ENCODE measurements at regions not wholly inside any gene's neighbourhood (a gene's known extent, or its start where the extent isn't known, plus 50 kb on each side); places are given as distances from the start of the nearest gene placed in this dataset.
"Not testable (repeated sequence)": the region's sequence is repeated elsewhere in the genome, so short reads cannot be mapped to it uniquely, and the experiment has no call there.

DNA sequence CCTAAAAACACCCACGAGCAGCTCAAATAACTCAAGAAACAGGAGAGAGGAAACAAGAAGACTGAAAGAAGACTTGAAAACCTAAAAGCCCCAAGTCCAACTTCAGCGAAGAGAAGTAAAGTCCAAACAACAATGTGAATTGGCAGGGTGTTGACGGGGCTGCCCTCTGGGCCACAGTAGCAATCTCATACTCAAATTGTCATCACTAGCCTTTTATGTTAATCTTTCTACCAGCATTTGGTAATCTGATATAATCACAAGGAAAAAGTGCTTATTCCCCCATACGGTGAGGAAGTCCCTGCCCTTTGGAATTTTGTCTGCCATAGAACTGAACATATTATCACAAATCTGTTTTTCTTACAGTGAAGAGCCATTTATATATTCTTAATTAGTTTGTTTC lies 51.5 kb upstream of the IFNE start:
- DNase-seq, result no peak

DNA sequence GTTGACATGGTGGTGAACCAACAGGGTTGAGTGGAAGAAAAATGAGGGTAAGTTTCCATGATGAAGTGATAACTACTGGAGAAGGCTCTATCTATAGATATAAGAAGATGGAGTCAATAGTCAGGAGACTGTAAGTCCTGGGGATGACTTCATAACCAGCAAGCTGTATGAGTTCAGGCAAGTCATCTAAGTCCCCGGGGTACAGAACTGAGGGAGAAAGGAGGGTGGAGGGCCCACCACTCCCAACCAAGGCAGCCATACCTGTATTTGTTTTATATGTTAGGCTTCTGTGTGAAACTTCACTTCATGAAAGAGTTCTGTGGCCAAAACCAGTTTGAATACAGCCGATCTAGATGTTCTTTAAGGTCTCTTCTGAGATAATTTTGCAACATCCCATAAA lies 53.3 kb upstream of the IFNE start:
- DNase-seq, result no peak

DNA sequence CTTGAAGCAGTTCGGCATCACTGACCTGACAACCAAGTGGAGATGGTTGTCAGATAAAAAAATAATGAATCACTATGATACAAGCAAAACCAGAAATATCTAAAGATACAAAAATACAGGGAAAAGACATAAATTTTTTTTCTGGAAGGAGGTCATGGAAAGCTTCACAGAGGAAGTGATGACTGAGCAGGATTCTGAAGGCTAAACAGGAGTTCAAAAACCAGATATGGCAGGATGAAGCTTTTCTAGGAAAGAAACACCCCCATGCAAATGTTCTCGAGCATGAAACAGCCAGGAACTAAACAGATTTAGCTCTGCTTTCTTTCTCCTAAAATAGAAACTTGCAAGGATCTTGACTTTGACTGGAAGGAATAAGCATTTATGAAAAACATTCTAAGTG lies 60.7 kb upstream of the IFNE start:
- no peak for DNase-seq

DNA sequence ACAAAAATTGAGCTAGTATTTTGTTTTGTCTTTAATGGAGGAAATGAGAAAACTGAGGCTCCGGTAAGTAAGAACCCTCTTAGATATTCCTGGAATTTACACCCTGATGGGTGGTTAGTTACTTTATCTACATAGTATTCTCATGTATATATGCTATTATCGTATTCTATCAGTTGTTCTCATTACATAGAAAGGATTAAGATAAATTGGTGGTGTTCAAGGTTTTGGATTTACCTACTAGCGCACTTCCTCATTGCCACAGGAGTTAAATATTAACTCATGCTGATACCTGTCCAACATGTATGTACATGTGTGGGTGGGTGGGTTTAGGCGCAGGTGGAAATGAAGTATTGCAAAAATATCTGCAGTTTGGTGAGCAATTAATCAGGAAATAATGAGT lies 61.1 kb upstream of the IFNE start:
- no peak for DNase-seq

DNA sequence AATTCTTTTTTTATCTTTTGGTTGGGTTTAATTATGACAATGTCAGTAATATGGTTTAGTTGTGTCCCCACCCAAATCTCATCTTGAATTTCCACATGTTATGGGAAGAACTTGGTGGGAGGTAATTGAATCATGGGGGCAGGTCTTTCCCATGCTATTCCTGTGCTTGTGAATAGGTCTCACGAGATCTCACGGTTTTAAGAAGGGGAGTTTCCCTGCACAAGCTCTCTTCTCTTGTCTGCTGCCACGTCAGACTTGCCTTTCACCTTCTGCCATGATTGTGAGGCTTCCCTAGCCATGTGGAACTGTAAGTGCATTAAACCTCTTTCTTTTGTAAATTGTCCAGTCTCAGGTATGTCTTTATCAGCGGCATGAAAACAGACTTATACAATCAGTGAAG lies 61.7 kb upstream of the IFNE start:
- not testable (repeated sequence) for DNase-seq

DNA sequence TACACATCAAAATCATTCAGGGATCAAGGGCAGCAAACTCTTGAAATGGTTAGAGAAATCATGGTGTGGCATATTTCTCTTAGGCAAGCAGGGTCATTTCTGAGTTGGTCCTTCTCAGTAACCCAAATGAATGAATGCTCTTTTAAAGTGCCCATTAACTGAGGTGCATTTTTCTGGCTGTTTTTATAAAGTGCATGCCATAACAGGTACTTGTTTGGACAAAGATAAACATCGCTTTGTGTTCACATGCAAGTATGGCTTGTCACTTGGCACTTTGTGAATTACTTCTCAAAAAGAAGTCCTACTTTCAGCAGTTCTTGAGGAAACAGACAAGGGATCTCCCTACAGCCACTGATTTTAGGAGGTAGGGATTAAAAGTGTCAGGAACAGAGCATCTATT lies 64.8 kb upstream of the IFNE start:
- no peak for DNase-seq

DNA sequence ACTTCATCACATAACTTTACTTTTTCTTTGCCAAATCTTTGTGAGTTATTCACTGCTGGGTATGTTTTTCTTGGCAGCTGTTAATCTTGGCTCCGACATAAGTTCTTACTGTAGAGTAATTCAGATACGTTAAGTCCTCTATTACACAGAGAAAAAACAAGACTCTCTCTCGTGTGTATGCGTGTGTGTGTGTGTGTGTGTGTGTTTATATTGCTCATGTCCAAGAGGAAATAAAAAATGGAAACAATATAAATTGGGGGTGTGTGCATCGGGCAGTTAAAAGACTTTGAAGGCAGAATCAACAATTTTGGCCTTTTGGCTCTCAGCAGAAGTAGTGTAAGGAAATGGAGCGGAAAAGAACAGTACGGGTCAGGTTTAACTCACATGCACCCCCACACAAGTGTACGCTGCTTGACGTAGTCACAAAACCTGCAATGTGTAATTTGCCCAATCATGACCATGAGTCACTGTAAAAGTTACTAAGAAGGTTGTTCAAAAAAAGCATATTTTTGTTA lies 67.2 kb upstream of the IFNE start:
- DNase-seq, result no peak

DNA sequence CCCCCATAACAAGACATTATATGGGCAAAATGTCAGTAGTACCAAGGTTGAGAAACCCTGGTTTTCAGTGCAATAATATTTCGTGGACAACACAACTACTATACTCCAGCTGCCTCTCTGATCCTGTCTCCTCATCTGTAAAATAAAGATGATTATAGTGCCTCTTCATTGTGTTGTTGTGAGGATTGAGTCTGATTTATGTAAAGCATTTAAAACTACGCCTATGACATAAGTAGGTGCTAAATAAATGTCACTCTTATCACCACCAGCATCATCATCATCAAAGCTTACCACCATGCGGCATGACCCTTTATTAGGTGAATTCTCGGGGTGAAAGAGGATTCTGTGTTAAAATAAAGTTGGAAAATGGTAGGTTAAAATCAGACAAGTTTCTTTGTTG lies 67.8 kb upstream of the IFNE start:
- DNase-seq, result no peak

DNA sequence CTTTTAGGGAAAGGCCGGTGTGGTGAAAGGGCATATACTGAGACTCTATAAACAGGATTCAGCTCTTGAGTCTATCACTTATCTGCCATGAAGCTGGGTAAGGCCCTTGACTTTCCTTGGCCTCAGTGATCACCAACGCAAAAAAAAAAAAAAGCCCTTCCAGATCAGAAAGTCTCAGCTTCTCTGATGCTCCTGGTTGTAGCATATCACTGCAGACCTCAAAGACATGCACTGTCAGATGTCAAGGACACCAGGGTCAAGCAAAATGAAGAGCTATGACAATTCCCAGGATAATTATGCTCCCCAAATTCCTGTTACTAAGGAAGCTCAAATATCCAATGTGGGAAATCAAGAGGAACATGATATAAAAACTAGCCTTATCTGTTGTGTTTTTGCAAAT lies 68.3 kb upstream of the IFNE start:
- DNase-seq, result no peak

DNA sequence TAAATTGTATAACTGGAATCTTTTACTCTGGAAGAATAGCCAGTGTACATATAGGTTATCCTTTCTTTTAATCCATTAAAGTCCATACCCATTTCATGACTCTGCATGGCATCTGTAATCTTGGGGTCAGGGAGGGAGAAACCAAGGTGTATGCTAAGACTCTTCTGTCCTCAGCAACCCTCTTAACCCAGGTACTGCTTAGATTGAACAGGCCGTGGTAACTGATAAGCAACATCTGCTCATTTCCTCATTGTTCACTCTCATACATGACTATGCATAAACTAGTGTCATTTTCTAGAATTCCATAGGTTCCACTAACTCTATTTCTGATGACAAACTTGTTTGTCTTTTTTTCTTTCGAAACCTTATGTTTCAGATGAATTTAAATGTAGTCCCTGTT lies 69.3 kb upstream of the IFNE start:
- DNase-seq, result no peak

DNA sequence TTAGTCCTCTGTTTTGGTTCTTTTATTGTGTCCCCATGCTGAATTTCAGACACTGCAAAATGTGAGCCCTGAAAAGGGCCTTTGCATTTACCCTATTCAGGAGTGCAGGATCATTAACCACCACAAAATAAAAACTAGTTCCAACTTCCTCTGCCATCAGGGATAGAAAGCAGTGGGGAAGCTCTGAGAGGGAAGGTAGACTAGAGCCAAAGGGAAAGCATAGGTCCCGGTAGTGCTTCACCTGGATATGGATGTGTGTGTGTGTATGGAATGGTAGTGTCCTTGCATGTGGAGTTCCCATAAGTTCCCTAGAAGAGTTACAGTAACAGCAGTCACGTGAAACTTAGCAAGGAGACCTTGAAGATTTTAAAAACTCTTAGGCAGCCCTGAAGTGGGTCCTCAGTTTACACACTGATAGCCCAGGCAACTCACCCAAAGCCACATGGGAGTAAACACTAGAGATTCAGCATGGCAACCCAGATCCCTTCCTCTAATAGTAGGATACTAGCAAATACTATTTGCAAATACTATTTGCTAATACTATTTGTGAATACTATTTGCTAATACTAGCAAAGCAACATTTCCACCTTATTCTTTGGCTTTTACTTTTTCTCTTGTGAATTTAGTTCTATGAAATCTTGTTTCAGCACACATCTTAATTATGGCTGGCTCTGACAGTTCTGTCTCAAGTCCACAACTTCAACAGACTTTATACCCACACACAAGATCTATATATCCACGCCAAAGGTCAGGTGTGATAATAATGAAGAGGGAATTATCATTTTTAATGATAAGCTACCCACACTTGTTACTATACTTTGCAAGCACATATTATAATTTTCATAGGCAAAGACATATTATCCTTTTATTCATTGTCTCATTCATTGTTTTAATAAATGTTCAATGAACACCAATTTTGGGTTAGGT lies 70.4 kb upstream of the IFNE start:
- DNase-seq, result no peak

DNA sequence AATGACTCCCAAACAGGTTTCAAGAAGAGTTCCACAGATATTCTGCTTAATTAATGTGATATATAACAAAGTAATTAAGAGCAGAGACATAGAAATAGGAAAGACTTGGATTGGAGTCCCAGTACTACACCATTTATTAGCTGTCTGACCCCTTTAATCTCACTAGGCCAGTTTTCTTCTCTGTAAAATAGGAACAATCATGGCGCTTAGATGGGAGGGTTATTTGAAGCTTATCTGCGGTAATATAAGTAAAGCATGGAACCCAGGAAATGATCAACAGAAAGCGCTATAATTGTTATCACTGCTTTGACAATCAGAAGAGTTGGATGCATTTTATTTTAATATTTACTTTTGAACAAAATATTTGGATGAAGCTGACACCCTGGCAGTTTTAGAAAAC lies 71.3 kb upstream of the IFNE start:
- DNase-seq, result no peak

DNA sequence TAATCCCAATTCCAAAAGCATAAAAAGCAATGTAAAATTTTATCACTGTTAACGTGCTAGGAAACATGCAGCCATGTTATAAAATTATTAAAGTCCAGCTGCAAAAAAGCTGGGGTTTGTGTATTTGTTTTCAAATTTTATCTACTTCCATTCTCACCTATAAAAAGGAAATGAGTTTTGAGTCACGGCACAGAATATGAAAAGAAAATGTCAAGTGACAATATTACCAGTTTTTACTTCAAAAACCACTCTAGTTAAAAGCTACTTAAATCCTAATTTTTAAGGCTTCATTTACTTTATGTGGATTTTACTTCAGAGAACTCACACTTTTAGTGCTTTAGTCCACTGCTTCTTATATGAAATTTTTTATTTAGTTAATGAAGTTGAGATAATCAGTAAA lies 72.7 kb upstream of the IFNE start:
- no peak for DNase-seq

DNA sequence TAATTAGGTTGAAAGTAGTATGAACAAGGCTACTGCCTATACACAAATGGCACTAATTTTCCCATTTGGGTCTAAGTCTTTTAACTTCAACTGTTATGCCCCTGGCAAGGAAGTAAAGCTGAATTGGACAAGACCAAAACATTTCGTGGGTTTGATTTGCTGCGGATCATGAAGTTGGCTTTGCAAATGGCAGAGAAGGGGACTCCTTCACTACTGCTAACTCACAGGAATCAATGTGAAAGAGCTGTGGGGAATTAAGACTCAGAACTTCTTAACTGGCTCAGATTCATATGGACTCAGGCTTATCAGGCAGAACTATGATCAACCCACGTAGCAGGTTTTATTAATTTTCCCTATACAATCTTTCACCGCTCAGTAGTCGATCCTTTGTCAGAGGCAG lies 73.8 kb upstream of the IFNE start:
- DNase-seq, result no peak

DNA sequence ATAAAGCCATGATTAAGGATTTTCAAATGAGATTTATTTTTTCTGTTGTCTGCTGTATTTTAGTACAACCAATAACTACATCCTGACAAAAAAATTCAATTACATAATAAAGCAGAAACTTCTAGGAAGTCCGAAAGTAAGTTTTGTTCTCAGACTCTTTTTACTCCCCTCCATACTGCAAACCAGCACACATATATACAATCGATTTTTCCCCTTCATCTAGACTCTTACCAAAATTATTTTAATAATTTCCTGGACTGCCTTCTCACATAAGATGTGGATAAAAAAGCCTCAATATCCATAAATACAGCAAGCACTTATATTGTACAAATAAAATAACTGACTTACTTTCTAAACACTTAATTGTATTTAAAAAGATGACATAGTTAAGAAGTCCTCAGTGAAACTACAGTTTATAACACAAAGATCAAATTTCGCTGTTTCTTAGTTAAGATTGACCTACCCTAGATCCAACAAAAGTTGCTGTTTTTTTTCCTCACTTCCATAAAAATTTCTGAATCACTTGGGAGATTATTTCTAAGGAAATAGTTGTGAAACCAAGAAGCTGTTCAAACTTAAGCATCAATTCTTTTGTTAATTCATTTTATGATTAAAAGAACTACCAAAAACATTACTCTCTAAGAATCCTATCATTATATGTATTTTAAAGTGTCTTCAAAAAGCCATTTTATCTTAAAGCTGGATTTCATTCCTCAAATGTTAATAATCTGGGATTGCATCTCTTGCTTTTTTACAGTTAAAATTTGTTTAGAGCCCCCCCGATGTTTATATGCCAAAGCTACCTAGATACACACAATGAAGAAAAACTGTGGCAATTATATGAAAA lies 74.7 kb upstream of the IFNE start:
- DNase-seq, result no peak

DNA sequence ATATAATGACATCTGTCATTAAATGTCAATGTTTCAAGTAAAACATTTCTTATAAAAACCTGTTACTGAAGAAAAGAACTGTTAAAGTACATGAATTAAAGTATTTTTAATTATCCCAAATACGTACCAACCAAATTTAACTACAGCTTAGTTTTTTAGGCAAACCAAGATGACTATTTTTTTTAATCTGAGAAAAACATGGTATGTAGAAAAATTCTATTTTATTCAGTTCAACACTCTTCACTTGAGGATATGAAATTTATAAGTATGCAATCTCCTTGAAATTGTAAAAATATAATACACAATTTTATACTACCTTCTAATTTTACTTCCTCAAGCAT lies 75.3 kb upstream of the IFNE start:
- no peak for DNase-seq

DNA sequence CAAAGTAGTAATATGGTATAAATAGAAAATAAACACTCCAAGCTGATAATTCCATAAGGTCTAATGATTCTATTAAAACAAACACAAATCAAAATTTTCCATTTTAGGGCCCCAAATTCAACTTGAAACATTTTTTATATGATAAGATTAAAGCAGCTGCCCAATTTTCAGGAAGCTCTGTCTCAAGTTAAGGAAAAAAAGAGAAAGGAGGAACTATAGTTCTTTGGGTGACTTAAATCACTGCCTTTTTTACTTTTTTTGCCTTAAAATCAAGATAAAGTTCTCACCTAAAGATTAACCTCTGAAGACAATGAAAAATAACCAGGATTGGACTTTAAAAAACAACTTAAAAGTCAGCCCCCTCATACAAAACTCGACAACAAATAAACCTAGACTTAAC lies 76.0 kb upstream of the IFNE start:
- no peak for DNase-seq

DNA sequence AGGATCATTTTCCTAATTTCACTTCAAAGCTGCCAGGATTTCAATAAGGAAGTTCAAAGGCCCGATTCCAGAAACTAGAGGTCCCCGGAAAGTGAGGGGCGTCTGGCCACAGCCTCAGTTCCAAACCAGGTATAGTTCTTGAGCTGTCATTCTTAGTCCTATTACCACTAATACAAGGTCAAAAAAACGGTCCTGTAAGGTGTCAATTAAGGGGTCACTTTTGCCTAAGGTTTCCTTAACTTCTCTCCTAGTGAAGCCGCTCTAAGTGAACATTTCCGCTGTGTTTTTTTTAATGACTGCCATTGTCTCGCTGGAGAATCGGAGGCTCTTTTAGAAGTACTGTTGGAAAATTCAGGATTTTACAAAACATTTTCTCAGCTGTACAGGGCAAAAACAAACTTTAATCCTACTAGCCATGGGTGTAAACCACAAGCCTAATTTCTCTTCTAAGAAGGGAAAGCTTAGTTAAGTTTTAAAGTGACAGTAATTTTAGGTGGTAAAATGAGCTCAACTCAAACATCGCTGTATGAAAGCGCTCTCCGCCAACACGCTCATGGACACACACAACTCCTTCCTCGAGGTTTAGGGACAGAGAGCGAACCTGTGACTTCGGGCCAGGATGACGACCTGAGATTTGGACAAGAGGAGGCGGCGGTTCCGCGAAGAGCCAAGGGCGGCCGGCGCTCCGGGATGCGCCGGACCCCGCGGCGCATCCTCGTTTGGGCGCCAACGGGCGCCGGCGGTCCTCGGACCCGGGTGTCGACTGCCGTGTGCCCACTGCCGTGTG lies 76.7 kb upstream of the IFNE start:
- no peak for DNase-seq

DNA sequence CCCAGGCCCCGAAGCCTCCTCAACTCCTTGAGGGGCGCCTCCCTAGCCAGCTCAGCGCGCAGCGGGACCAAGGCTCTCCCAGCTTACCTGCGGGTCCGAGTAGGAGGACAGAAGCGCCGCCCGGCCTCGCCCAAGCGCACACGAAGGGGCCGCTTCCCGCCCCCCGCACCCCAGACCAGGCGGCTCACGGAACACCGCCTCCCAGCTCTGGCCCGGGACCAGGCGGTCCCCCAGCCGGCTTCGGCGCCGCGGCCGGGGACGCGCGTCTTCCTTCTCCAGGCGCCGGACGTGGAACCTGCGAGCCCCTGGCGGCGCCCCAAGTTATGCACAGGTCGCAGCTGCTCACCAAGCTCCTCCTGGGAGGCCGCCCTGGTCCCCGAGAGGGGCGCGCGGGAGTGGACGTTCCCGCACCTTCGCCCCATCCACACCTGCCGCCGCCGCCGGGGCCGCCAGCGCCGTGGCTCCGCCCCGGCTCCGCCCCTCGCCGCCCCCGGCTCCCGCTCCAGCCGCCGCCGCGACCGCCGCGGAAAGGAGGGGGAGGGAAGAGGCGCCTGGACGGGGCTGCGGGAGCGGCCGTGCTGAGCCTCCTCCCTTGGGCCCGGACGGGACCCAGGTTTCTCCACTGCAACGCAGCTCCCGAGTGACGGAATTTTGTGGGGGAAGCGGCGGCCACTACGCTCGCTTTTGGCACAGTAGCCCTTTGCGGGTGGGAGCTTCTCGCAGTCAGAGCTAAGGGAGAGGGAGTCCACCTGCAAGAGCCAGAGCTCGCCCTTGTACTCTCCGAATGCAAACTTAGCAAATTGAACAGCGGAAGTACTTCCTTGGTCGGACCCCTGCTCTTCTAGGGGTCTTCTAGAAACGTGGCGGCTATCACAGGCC lies 77.5 kb upstream of the IFNE start:
- DNase-seq, result no peak

DNA sequence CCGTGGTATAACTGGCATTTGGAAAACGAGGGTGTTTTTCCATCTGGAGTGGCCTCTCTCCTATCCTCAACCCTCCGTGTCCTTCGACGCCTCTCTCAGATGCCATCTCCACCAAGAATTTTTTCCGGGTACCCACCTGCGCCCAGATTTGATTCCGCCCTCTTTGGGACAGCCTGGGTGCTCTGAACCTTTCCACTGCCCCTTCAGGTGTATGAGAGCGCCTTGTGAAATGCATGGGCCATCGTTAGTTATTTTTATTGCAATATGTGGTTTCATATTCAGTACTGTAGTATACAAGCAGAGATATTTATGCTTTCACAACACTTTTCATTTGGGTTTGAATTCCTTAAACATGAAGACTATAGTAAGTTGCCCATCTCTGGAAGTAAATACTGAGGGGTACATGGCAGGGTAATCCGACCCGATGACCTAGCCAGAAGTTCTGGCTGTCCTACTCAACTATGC lies 78.2 kb upstream of the IFNE start:
- no peak for DNase-seq

DNA sequence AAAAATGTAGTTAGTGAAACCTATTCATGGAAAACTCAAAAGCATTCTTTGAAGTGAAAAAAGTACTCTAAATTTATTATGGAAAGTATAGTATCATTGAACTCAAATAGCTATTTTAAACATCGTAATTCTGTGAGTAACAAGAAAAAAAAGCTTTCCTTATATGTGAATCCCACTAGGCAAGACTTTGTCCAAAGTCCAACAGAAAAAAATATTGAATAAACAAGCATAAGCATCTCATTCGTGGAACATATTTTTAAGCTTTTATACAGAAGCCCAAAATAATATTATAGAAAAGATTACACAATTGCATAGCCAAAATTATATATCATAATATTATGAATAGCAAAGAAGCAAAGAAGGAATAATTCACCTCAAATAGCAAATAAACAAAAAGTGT lies 79.4 kb upstream of the IFNE start:
- no peak for DNase-seq

DNA sequence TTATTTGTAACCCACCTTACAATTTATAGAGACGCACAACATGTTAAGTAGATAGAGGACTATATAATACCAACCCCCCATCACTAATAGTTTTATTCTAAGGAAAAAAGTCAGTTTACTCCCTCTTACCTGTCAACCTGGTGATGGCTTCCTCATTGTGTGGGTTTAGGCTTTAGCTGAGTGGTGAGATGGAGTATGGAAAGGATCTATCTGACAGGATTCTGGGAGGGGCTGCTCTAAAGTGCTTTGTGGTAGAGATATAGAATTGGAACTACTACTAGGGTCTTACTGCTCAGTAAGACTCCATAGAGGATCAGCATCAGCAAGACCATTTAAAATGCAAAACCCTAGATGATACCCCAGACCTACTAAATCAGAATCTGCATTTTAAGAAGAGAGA lies 82.1 kb upstream of the IFNE start:
- no peak for DNase-seq
